ENCODE measurements at regions not wholly inside any gene's neighbourhood (a gene's known extent, or its start where the extent isn't known, plus 50 kb on each side); places are given as distances from the start of the nearest gene placed in this dataset.

DNA sequence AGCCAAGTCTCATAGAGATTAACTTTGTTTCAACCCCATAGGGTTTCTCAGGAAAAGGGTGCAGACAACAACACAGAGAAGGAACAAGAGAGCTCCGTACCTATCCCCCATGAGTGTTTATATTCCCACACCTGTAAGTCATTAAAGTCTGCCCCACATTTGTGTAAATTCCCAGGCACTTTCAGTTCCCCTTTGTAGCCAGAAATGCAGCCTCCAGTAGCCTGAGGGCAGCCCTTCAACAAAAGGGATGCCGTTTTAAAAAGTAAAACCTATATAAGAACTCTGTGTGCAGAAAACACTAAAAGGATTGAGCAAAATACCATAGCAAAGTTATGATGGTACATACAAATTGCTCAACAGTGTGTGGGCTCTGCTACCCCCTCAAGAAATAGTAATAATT lies 59.7 kb upstream of the TMEM108 start:
- DNase-seq = no peak
- Mint-ChIP-seq H3K4me3 (no peak overlapping the region), H3K36me3 (ENCODE audit: low read depth) (no peaks in the 10 kb centered on the region), H3K9me3 (peaks cover 5% of the 10 kb centered on the region), H3K4me1 (peaks cover 6% of the 10 kb centered on the region), H3K27ac (no peak overlapping the region), H3K27me3 (ENCODE audit: low read depth, poor library complexity) (peaks cover 10% of the 10 kb centered on the region)
- TF ChIP-seq, protein P1, sequence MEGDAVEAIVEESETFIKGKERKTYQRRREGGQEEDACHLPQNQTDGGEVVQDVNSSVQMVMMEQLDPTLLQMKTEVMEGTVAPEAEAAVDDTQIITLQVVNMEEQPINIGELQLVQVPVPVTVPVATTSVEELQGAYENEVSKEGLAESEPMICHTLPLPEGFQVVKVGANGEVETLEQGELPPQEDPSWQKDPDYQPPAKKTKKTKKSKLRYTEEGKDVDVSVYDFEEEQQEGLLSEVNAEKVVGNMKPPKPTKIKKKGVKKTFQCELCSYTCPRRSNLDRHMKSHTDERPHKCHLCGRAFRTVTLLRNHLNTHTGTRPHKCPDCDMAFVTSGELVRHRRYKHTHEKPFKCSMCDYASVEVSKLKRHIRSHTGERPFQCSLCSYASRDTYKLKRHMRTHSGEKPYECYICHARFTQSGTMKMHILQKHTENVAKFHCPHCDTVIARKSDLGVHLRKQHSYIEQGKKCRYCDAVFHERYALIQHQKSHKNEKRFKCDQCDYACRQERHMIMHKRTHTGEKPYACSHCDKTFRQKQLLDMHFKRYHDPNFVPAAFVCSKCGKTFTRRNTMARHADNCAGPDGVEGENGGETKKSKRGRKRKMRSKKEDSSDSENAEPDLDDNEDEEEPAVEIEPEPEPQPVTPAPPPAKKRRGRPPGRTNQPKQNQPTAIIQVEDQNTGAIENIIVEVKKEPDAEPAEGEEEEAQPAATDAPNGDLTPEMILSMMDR (IDR thresholded peaks at IDR 0.05) = no peak

DNA sequence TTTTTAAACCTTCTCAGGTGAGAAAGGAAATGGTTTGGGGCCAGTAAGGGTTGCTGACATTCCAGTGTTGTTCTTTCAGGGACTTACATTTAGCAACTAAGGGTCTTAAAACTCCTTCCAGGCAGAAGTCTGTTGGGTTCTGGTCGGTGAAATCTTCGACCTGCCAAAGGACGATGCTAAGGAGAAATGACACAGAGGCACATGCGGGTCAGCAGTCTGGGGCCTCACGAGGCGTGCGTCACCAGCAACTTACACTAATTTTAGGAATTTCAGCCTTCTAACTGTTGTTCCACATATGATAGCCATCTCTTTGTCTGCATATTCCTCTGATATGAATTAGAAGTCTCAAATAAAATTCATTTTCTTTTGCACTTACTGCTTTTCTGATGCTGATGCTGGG lies 64.1 kb upstream of the TMEM108 start:
- Mint-ChIP-seq H3K36me3 (ENCODE audit: low read depth) (no peaks in the 10 kb centered on the region), H3K27me3 (ENCODE audit: low read depth, poor library complexity) (peaks cover under 1% of the 10 kb centered on the region), H3K9me3 (peaks cover 4% of the 10 kb centered on the region), H3K27ac (no peak overlapping the region), H3K4me1 (no peaks in the 10 kb centered on the region), H3K4me3 (no peak overlapping the region)
- no peak for DNase-seq
- TF ChIP-seq, protein P1 (IDR thresholded peaks at IDR 0.05) = no peak

DNA sequence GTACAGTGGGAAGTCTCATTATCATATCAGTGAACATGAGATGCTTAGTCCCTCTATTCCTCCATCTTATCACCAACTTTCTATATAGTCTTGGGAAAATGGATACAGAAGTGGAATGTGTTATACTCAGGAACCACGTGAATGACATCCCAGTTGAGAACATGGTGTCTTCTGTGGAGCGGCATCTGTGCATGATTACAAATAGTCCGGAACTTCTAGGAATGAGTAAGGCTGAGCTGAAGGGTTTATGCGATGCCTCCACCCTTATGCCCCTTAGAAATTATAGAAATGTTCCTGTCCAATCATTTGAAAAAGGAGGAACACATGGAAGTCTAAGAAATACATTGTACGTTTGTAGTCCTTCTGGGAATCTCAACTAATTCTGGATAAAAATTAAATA lies 64.8 kb upstream of the TMEM108 start:
- peaks cover 4% of the 10 kb centered on the region for H3K9me3 Mint-ChIP-seq
- TF ChIP-seq, protein P1 (IDR thresholded peaks at IDR 0.05) = no peak
- no peak for DNase-seq
- H3K27ac Mint-ChIP-seq = no peak overlapping the region
- peaks cover 3% of the 10 kb centered on the region for H3K27me3 Mint-ChIP-seq (ENCODE audit: low read depth, poor library complexity)
- no peaks in the 10 kb centered on the region for H3K36me3 Mint-ChIP-seq (ENCODE audit: low read depth)
- no peak overlapping the region for H3K4me3 Mint-ChIP-seq
- no peaks in the 10 kb centered on the region for H3K4me1 Mint-ChIP-seq

DNA sequence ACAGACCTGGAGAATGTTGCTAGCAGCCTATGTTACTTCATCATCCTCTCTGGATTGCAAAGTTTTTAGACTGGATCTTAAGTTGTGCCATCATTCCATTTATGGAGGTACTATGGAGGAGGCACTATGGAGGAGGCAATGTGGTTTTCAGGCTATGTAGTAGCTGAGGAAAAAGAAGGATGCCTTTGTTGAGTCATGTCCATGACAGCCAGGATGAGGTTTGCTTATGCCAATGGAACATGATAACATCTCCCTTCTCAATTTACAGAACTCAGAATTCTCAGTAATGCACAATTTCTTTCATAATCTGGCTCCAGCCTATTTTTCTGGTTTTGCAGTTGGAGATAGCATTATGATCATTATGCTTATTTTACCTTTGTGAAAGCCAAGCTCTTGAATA lies 65.9 kb upstream of the TMEM108 start:
- TF ChIP-seq, protein P1 (IDR thresholded peaks at IDR 0.05) = no peak
- no peak overlapping the region for H3K27ac Mint-ChIP-seq
- no peak overlapping the region for H3K4me3 Mint-ChIP-seq
- DNase-seq = no peak
- H3K27me3 Mint-ChIP-seq (ENCODE audit: low read depth, poor library complexity) = peaks cover 3% of the 10 kb centered on the region
- H3K36me3 Mint-ChIP-seq (ENCODE audit: low read depth) = no peaks in the 10 kb centered on the region
- no peaks in the 10 kb centered on the region for H3K4me1 Mint-ChIP-seq
- peaks cover 4% of the 10 kb centered on the region for H3K9me3 Mint-ChIP-seq

DNA sequence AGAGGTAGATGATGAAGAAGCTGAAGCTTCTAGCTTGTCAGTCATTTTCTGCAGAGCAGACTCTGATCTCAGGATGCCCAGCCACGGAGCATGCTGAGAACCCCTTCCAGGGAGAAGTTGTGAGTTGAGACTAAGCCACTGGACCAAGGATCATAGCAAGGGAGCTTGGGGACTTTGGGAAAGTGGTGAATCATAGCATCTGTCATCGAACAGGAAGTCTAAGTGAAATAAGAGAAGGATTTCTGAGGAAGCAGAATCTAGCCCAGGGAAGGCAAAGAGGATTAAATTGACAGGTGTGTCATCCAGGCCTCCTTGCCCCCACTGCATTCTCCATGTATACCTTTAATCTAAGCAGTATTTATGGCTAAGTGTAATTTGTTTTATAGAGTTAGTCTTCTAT lies 71.8 kb upstream of the TMEM108 start:
- H3K27ac Mint-ChIP-seq = no peak overlapping the region
- no peaks in the 10 kb centered on the region for H3K36me3 Mint-ChIP-seq (ENCODE audit: low read depth)
- H3K9me3 Mint-ChIP-seq = peaks cover 4% of the 10 kb centered on the region
- peaks cover 18% of the 10 kb centered on the region for H3K4me1 Mint-ChIP-seq
- no peak for DNase-seq
- no peak overlapping the region for H3K4me3 Mint-ChIP-seq
- TF ChIP-seq, protein P1 (IDR thresholded peaks at IDR 0.05) = no peak
- peaks cover 3% of the 10 kb centered on the region for H3K27me3 Mint-ChIP-seq (ENCODE audit: low read depth, poor library complexity)

DNA sequence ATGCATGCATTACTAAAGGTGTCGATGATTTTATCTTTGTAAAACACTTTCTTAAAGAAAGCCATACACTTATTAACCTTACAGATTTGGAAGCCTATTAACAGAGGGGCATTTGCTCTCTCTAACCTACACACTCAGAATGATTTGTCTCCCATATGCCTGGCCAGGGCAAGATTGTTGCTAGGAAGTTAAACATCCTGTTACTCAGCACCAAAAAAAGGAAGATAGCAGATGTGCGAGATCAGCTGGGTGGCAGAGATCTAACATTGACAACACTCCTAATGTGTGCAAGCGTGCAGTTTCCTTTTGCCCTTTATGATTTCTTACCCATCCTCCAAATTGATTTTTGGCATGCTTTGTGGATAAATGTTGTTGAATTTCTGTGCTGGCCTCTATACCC lies 73.9 kb upstream of the TMEM108 start:
- no peaks in the 10 kb centered on the region for H3K36me3 Mint-ChIP-seq (ENCODE audit: low read depth)
- TF ChIP-seq, protein P1 (IDR thresholded peaks at IDR 0.05) = no peak
- H3K27me3 Mint-ChIP-seq (ENCODE audit: low read depth, poor library complexity) = peaks cover 3% of the 10 kb centered on the region
- no peak overlapping the region for H3K4me3 Mint-ChIP-seq
- peaks cover 18% of the 10 kb centered on the region for H3K4me1 Mint-ChIP-seq
- no peak overlapping the region for H3K27ac Mint-ChIP-seq
- DNase-seq = no peak
- H3K9me3 Mint-ChIP-seq = no peaks in the 10 kb centered on the region
